H1 (cell line): ENCODE measurements at regions not wholly inside any gene's neighbourhood (a gene's known extent, or its start where the extent isn't known, plus 50 kb on each side); places are given as distances from the start of the nearest gene placed in this dataset.

Source experiments
- ASH2L ChIP-seq: fragments of 200-600, 300-600 bp; sonication (generic); IDR thresholded peaks from one replicate; pipeline ENCODE4 v1.7.1; 2017; ENCODE audit warnings: low read length
- NANOG ChIP-seq: IDR thresholded peaks from 2 replicates; pipeline ENCODE4 v1.6.1; 2011; ENCODE audit warnings: low read length, low read depth, mild to moderate bottlenecking, inconsistent platforms; ENCODE audit not compliant: insufficient read depth, poor library complexity, severe bottlenecking
- RNF2 ChIP-seq: fragments of 200-900, 300-1000 bp; sonication (generic); IDR thresholded peaks from 2 replicates; pipeline ENCODE4 v1.7.1; 2016; ENCODE audit warnings: borderline replicate concordance, low read depth, mild to moderate bottlenecking, antibody characterized with exemption, low read length; ENCODE audit not compliant: poor library complexity, severe bottlenecking; ENCODE audit errors: missing control alignments
- TCF12 ChIP-seq: IDR thresholded peaks from 2 replicates; pipeline ENCODE4 v1.6.1; 2011; ENCODE audit warnings: low read depth, mild to moderate bottlenecking, low read length

- TF ChIP-seq ASH2L (no peak), RNF2 (no peak), NANOG (no peak), TCF12 (no peak)
Observed at GRCh38 chr13:89181041-89181440, 1509.9 kb downstream of the SLITRK5 start (continued).
